ENCODE measurements at regions not wholly inside any gene's neighbourhood (a gene's known extent, or its start where the extent isn't known, plus 50 kb on each side); places are given as distances from the start of the nearest gene placed in this dataset.
A peak's percentile ranks its signal among the peaks of the same experiment; 100 is the strongest.

- Histone ChIP-seq H3K27me3 (no peaks in the 10 kb centered on the region), H3K4me3 (no peak overlapping the region), H3K27ac (peak overlapping the region in 1 of 11 experiments; percentile 34; a peak in 1 of 22 replicates), H3K9ac (no peak overlapping the region), H3K4me2 (peak overlapping the region in 1 of 11 experiments; percentile 65; a peak in 1 of 22 replicates), H3K9me3 (replicated peaks in 1 of 11) (no peaks in the 10 kb centered on the region), H4K20me1 (no peaks in the 10 kb centered on the region), H3K36me3 (no peaks in the 10 kb centered on the region), H3K4me1 (peaks cover 0 to 57% (median 0%) of the 10 kb centered on the region in 10 experiments; a peak in 6 of 20 replicates)
- TF ChIP-seq Cebpa-rat (IDR thresholded peaks at IDR 0.05) = no peak
Measured at GRCh38 chr9:71632776-71633175, 135.5 kb downstream of the CEMIP2 start.

- no peak for TF ChIP-seq Cebpa-rat (IDR thresholded peaks at IDR 0.05)
- H3K9ac ChIP-seq = no peak overlapping the region
- H3K9me3 ChIP-seq (replicated peaks in 1 of 11) = no peaks in the 10 kb centered on the region
- H3K36me3 ChIP-seq = no peaks in the 10 kb centered on the region
- H3K4me2 ChIP-seq = peak overlapping the region in 2 of 11 experiments; percentile 58 to 65; a peak in 3 of 22 replicates
- H4K20me1 ChIP-seq = no peaks in the 10 kb centered on the region
- no peaks in the 10 kb centered on the region for H3K27me3 ChIP-seq
- H3K4me3 ChIP-seq = no peak overlapping the region
- H3K27ac ChIP-seq = peak overlapping the region in 1 of 11 experiments; percentile 44; a peak in 1 of 22 replicates
- peaks cover 0 to 34% (median 0%) of the 10 kb centered on the region in 10 experiments; a peak in 4 of 20 replicates for H3K4me1 ChIP-seq
Measured at GRCh38 chr9:71630377-71630995, 137.8 kb downstream of the CEMIP2 start.

- peaks cover 0 to 32% (median 0%) of the 10 kb centered on the region in 10 experiments; a peak in 4 of 20 replicates for H3K4me1 ChIP-seq
- H3K4me2 ChIP-seq = peak overlapping the region in 2 of 11 experiments; percentile 58 to 65; a peak in 3 of 22 replicates
- TF ChIP-seq Cebpa-rat (IDR thresholded peaks at IDR 0.05) = no peak
- H3K4me3 ChIP-seq = no peak overlapping the region
- no peaks in the 10 kb centered on the region for H4K20me1 ChIP-seq
- no peak overlapping the region for H3K9ac ChIP-seq
- no peak overlapping the region for H3K27ac ChIP-seq
- no peaks in the 10 kb centered on the region for H3K27me3 ChIP-seq
- H3K36me3 ChIP-seq = no peaks in the 10 kb centered on the region
- no peaks in the 10 kb centered on the region for H3K9me3 ChIP-seq (replicated peaks in 1 of 11)
Measured at GRCh38 chr9:71629578-71630215, 138.6 kb downstream of the CEMIP2 start.

GRCh38 chr9:71628247-71628646 lies 140.1 kb downstream of the CEMIP2 start:
- no peaks in the 10 kb centered on the region for H3K27me3 ChIP-seq
- no peak overlapping the region for H3K4me3 ChIP-seq
- no peaks in the 10 kb centered on the region for H4K20me1 ChIP-seq
- H3K9ac ChIP-seq = no peak overlapping the region
- H3K27ac ChIP-seq = no peak overlapping the region
- peaks cover 0 to 32% (median 0%) of the 10 kb centered on the region in 10 experiments; a peak in 4 of 20 replicates for H3K4me1 ChIP-seq
- H3K4me2 ChIP-seq = no peak overlapping the region
- H3K9me3 ChIP-seq (replicated peaks in 1 of 11) = no peaks in the 10 kb centered on the region
- no peak for TF ChIP-seq Cebpa-rat (IDR thresholded peaks at IDR 0.05)
- no peaks in the 10 kb centered on the region for H3K36me3 ChIP-seq

GRCh38 chr9:71627537-71627936 lies 140.8 kb downstream of the CEMIP2 start:
- Histone ChIP-seq H3K4me2 (0 out of 22 replicates have a peak overlapping the region, but pooled peaks of 1 of the 11 experiments have one; percentile 28), H3K4me1 (peaks cover 0 to 30% (median 0%) of the 10 kb centered on the region in 10 experiments; a peak in 4 of 20 replicates), H3K4me3 (no peak overlapping the region), H3K9ac (no peak overlapping the region), H4K20me1 (no peaks in the 10 kb centered on the region), H3K36me3 (no peaks in the 10 kb centered on the region), H3K9me3 (replicated peaks in 1 of 11) (no peaks in the 10 kb centered on the region), H3K27ac (no peak overlapping the region), H3K27me3 (no peaks in the 10 kb centered on the region)
- TF ChIP-seq Cebpa-rat (IDR thresholded peaks at IDR 0.05) = no peak

- Histone ChIP-seq H3K4me3 (no peak overlapping the region), H4K20me1 (no peaks in the 10 kb centered on the region), H3K36me3 (no peaks in the 10 kb centered on the region), H3K27me3 (no peaks in the 10 kb centered on the region), H3K4me1 (peaks cover 0 to 19% (median 0%) of the 10 kb centered on the region in 10 experiments; a peak in 4 of 20 replicates), H3K9ac (no peak overlapping the region), H3K9me3 (replicated peaks in 1 of 11) (no peaks in the 10 kb centered on the region), H3K4me2 (no peak overlapping the region), H3K27ac (no peak overlapping the region)
- TF ChIP-seq Cebpa-rat (IDR thresholded peaks at IDR 0.05) = no peak
Measured at GRCh38 chr9:71626395-71626794, 141.9 kb downstream of the CEMIP2 start.

- H4K20me1 ChIP-seq = no peaks in the 10 kb centered on the region
- no peak overlapping the region for H3K4me2 ChIP-seq
- H3K4me1 ChIP-seq = peaks cover 0 to 2% (median 0%) of the 10 kb centered on the region in 10 experiments; a peak in 2 of 20 replicates
Measured at GRCh38 chr9:71624728-71625127, 143.6 kb downstream of the CEMIP2 start.

GRCh38 chr9:71620746-71621145 lies 147.6 kb downstream of the CEMIP2 start:
- H3K9me3 ChIP-seq (replicated peaks in 1 of 11) = peaks cover 9 to 19% (median 18%) of the 10 kb centered on the region in 11 experiments; a peak in 18 of 22 replicates
- H3K27ac ChIP-seq = no peak overlapping the region
- TF ChIP-seq Cebpa-rat (IDR thresholded peaks at IDR 0.05) = no peak
- H3K36me3 ChIP-seq = no peaks in the 10 kb centered on the region
- no peaks in the 10 kb centered on the region for H3K27me3 ChIP-seq
- H4K20me1 ChIP-seq = no peaks in the 10 kb centered on the region
- H3K4me1 ChIP-seq = no peaks in the 10 kb centered on the region
- H3K4me2 ChIP-seq = no peak overlapping the region
- H3K9ac ChIP-seq = no peak overlapping the region
- no peak overlapping the region for H3K4me3 ChIP-seq

More at GRCh38 chr9:71624728-71625127, 143.6 kb downstream of the CEMIP2 start:
- no peaks in the 10 kb centered on the region for H3K27me3 ChIP-seq
- no peak for TF ChIP-seq Cebpa-rat (IDR thresholded peaks at IDR 0.05)
- no peak overlapping the region for H3K27ac ChIP-seq
- H3K9ac ChIP-seq = no peak overlapping the region
- H3K9me3 ChIP-seq (replicated peaks in 1 of 11) = no peaks in the 10 kb centered on the region
- no peak overlapping the region for H3K4me3 ChIP-seq
- H3K36me3 ChIP-seq = no peaks in the 10 kb centered on the region

GRCh38 chr9:71620331-71620730 lies 148.0 kb downstream of the CEMIP2 start:
- H3K27ac ChIP-seq = no peak overlapping the region
- H4K20me1 ChIP-seq = no peaks in the 10 kb centered on the region
- peaks cover 9 to 19% (median 18%) of the 10 kb centered on the region in 11 experiments; a peak in 18 of 22 replicates for H3K9me3 ChIP-seq (replicated peaks in 1 of 11)
- H3K4me1 ChIP-seq = no peaks in the 10 kb centered on the region
- H3K27me3 ChIP-seq = no peaks in the 10 kb centered on the region
- no peak overlapping the region for H3K9ac ChIP-seq
- no peak overlapping the region for H3K4me2 ChIP-seq
- TF ChIP-seq Cebpa-rat (IDR thresholded peaks at IDR 0.05) = no peak
- no peaks in the 10 kb centered on the region for H3K36me3 ChIP-seq
- H3K4me3 ChIP-seq = no peak overlapping the region

Measured in BLaER1 treated with 17β-estradiol and CSF1 and Interleukin-3, amounts not matched to agents 10 nM and 100 nM (cell line).